ENCODE measurements at regions not wholly inside any gene's neighbourhood (a gene's known extent, or its start where the extent isn't known, plus 50 kb on each side); places are given as distances from the start of the nearest gene placed in this dataset.
"Not testable (repeated sequence)": the region's sequence is repeated elsewhere in the genome, so short reads cannot be mapped to it uniquely, and the experiment has no call there.

GRCh38 chr12:97939156-97939555 is 476.6 kb downstream of the RMST start:
- DNase-seq, result no peak

GRCh38 chr12:97940105-97940504 is 477.5 kb downstream of the RMST start:
- DNase-seq, result no peak

- no peak for DNase-seq
Measured at GRCh38 chr12:97940629-97941028, 478.0 kb downstream of the RMST start.

- DNase-seq, result no peak
Measured at GRCh38 chr12:97941686-97942354, 479.2 kb downstream of the RMST start.

GRCh38 chr12:97943359-97943758 is 480.8 kb downstream of the RMST start:
- DNase-seq, result no peak

GRCh38 chr12:97944576-97944975 is 482.0 kb downstream of the RMST start:
- no peak for DNase-seq

GRCh38 chr12:97946701-97947100 is 484.1 kb downstream of the RMST start:
- no peak for DNase-seq

- DNase-seq, result no peak
Measured at GRCh38 chr12:97948591-97948990, 486.0 kb downstream of the RMST start.

- no peak for DNase-seq
Measured at GRCh38 chr12:97951239-97951638, 488.6 kb downstream of the RMST start.

GRCh38 chr12:97951717-97952116 is 489.1 kb downstream of the RMST start:
- no peak for DNase-seq

GRCh38 chr12:97957109-97957508 is 494.5 kb downstream of the RMST start:
- no peak for DNase-seq

- no peak for DNase-seq
Measured at GRCh38 chr12:97960225-97960624, 497.6 kb downstream of the RMST start.

- DNase-seq, result peak; percentile 11
Measured at GRCh38 chr12:97960741-97961608, 498.4 kb downstream of the RMST start.

GRCh38 chr12:97967831-97968230 is 505.2 kb downstream of the RMST start:
- no peak for DNase-seq

- no peak for DNase-seq
Measured at GRCh38 chr12:97968641-97969197, 506.1 kb downstream of the RMST start.

- no peak for DNase-seq
Measured at GRCh38 chr12:97977870-97978405, 515.3 kb downstream of the RMST start.

- DNase-seq, result no peak
Measured at GRCh38 chr12:97982684-97983083, 520.1 kb downstream of the RMST start.

- no peak for DNase-seq
Measured at GRCh38 chr12:97983796-97984195, 521.2 kb downstream of the RMST start.

- no peak for DNase-seq
Measured at GRCh38 chr12:97984436-97984835, 521.8 kb downstream of the RMST start.

- no peak for DNase-seq
Measured at GRCh38 chr12:97984974-97985580, 522.5 kb downstream of the RMST start.

- DNase-seq, result no peak
Measured at GRCh38 chr12:97985834-97986233, 523.2 kb downstream of the RMST start.

- not testable (repeated sequence) for DNase-seq
Measured at GRCh38 chr12:97988588-97988987, 526.0 kb downstream of the RMST start.

GRCh38 chr12:97989366-97989940 is 525.9 kb upstream of the TMPO start:
- no peak for DNase-seq
